HG03045 (cell line): ENCODE measurements at regions not wholly inside any gene's neighbourhood (a gene's known extent, or its start where the extent isn't known, plus 50 kb on each side); places are given as distances from the start of the nearest gene placed in this dataset.

Experiments
- ATAC-seq: cut with Tn5 transposase; IDR thresholded peaks from one replicate; pipeline ENCODE4 v1.9.1; 2021; ENCODE audit warnings: mild to moderate bottlenecking, moderate library complexity; ENCODE audit not compliant: unreplicated experiment

DNA sequence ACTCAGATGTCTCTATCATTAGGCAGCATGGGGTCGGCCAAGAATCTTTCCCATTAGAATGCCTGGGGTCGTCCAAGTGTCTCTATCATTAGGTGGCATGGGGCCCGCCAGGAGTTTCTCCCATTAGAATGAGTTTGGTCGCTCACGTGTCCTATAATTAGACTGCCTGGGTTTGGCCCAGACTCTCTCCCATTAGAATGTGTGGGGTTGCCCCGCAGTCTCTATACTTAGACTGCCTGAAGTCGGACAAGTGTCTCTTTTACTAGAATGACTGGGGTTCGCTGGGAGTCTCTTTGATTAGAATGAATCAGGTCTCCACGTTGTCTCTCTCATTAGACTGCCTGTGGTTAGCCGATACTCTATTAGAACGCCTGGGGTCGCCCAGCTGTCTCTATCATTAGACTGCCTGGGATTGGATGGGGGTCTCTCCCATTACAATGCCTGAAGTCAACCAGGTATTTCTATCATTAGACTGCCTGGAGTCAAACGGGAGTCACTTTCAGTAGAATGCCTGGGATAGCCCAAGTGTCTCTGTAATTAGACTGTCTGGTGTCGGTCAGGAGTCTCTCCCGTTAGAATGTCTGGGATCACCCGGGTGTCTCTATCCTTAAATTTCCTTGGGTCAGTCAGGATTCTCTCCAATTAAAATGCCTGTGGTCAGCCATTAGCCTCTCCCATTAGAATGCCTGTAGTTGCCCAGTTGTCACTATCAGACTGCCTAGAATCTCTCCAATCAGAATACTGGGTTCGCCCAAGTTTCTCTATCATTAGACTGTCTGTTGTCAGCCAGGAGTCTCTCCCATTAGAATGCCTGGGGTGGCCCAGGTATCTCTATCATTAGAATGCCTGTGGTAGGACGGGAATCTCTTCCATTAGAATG, 1454.1 kb downstream of the UQCRFS1 start:
- no peak for ATAC-seq

DNA sequence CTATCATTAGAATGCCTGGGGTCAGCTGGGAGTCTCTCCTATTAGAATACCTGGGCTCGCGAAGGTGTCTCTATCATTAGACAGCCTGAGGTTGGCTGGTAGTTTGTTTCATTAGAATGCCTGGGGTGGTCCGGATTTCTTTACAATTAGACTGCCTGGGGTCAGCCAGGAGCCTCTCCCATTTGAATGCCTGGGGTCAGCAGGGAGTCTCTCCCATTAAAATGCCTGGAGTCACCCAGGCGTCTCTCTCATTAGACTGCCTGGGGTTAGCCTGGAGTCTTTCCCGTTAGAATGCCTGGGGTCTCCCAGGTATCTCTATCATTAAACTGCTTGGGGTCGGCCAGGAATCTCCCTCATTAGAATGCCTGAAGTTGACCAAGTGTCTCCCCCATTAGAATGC, 1458.3 kb downstream of the UQCRFS1 start:
- no peak for ATAC-seq

DNA sequence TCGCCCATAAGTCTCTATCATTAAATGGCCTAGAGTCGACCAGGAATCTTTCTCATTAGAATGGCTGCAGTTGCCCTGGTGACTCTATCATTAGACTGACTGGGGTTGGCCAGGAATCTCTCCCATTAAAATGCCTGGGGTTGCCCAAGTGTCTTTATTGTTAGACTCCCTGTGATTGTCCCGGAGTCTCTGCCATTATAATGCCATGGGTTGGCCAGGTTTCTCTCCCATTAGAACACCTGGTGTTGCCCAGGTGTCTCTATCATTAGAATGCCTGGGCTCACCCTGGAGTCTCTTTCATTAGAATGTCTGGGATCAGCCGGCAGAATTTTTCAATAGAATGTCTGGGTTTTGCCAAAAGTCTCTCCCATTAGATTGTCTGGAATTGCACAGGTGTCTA, 1459.3 kb downstream of the UQCRFS1 start:
- ATAC-seq, result no peak

DNA sequence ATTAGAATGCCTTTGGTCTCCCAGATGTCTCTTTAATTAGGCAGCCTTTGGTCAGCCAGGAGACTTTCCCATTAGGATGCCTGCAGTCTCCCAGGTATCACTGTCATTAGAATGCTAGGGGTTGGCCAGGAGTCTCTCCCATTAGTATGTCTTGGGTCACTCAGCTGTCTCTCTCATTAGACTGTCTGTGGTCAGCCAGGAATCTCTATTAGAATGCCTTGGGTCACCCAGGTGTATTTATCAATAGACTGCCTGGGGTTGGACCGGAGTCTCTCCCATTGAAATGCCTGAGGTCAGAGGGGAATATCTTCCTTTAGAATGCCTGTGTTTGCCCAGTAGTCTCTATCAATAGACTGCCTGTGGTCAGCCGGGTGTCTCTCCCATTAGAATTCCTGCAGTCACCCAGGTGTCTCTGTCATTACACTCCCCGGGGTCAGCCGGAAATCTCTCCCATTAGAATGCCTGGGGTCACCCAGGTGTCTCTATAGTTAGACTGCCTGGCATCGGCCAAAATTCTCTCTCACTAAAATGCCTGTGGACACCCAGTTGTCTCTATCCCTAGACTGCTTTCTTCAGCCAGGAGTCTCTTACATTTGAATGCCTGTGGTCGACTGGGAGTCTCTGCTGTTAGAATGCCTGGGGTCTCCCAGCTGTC, 1460.3 kb downstream of the UQCRFS1 start:
- no peak for ATAC-seq

DNA sequence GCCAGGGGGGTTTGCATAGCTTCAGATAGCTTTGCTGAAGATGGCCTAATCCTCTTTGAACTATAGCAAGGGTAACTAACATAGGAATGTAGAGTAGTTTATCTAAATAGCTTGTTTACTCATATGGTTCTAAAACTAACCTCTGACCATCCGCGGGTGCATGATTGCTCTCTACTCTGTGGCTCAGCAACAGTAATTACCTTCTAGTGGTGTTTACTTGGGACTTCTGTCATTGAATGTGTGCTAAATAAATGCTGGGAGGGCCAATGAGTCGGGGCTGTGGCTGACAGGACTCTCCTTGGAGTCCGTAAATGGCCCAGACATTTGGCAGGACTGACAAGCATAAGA, 1461.9 kb downstream of the UQCRFS1 start:
- ATAC-seq, result no peak

DNA sequence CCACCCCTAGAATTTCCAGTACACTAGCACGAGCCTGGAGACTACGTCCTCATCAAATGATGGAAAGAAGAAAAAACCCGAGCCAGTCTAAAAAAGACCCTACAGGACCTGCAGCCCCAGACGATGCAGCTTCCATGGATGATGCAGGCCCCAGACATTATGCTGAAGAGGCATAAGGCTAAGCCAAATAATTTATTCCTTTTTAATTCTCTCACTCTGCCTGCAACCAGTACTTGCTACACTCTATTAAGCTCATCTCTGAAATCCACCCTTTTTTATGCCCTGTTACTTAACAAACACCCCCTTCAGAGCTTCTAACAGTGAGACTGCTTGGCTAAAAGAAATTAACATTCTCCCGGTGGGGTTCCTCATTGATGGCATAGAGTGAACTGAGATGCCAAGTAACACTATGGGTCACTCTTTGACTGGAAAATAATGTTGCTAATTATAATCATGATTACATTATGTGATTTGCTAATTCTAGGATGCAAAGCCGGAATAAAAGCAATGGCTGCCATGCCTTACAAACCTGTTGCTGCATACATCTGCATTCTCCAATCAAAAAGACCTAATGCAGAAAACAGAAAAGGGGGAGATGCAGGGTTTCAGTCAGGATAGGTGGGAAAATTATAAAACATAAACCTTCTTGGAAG, 1462.4 kb downstream of the UQCRFS1 start:
- no peak for ATAC-seq

DNA sequence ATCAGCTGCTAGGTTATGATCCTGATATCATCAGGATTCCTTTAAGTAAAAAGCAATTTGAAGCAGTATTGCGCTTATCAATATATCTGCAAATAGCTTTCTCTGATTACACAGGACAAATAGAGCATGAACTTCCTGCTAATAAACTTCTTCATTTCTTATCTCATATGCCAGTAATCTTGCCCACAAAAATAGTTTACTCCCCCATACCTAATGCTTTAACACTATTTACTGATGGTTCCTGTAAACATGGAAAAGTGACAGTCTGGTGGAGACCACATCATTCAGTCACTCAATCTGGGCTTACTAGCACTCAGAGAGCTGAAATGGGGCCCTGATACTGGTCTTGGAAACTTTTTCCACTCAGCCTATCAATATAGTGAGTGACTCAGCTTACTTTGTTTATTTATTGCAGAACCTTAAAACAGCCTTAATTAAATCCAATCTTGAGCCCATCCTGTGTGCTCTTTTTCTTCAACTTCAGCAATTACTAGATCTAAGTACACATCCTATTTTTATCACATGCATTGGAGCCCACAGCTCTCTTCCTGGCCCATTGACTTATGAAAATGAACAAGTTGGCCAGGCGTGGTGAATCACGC, 1464.3 kb downstream of the UQCRFS1 start:
- ATAC-seq, result no peak

DNA sequence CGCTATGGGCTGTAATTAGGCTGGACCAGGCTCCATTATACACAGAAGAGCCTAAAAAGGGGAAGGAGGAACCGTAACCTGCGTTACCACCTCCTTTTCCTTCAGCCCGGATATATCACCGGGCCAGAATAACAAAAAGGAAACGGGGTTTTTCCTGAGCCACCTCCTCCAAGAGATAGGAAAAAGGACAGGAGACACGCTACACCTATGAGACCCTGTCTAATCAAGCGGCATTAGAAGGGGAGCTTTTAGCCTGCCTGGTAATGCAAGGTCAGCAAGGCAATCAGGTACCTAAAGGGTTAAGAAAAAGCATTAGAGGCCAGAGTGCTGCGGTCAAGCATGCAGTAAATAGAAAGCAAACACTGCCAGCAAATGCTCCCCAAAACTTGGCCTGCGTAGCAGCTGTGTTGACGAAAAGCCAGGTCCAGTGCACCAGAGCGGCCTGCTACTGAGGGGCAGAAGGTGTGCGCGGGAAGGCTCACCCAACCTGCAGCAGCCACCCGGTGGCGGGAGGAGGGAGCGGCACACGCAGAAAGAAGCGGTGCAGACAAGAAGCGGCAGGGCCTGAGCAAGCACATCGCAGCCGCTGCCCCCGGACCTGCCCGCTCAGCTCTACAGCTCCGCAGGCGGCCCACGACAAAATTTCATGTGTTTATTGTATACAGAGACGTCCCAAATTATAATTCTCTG, 1466.1 kb downstream of the UQCRFS1 start:
- ATAC-seq, result no peak

DNA sequence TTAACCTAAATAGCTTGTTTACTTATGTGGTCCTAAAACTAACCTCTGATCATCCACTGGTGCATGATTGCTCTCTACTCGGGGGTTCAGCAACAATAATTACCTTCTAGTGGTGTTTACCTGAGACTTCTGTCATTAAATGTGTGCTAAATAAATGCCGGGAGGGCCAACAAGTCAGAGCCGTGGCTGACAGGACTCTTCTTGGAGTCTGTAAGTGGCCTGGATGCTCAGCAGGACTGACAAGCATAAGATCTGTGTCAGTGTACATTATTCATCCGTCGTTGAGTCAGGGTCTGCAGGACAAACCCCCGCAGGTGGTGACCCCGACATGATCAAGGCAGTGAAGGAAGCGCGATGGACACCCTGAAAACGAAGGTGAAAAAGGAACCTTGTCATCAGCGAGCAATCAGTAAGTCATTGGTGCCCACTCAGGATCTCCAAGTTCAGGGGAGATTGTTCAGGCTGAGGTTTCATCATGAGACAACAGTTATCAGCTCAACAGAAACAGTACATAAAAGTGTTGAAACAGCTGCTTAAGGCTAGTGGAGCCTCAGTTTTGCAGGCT, 1466.9 kb downstream of the UQCRFS1 start:
- ATAC-seq, result no peak

DNA sequence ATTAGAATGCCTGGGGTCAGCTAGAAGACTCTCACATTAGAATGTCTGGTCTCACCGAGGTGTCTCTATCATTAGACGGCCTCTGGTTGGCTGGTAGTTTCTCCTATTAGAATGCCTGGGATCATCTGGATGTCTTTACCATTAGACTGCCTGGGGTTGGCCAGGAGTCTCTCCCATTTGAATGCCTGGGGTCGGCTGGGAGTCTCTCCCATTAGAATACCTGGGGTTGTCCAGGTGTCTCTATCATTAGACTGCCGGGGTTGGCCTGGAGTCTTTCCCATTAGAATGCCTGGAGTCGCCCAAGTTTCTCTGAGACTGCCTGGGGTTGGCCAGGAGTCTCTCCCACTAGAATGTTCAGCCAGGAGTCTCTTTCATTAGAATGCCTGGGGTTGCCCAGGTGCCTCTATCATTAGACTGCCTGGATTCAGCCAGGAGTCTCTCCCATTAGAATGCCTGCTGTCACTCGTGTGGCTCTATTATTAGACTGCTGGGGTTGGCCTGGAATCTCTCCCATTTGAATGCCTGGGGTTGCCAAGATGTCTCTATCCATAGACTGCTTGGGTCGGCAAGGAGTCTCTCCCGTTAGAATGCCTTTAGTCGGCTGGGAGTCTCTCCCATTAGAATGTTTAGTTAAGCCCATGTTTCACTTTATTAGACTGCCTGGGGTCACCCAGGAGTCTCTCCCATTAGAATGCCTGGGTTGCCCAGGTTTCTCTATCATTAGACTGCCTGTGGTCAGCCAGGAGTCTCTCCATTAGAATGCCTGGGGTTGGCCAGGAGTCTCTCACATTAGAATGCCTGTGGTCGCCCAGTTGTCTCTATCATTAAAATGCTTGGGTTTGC, 1467.8 kb downstream of the UQCRFS1 start:
- no peak for ATAC-seq

DNA sequence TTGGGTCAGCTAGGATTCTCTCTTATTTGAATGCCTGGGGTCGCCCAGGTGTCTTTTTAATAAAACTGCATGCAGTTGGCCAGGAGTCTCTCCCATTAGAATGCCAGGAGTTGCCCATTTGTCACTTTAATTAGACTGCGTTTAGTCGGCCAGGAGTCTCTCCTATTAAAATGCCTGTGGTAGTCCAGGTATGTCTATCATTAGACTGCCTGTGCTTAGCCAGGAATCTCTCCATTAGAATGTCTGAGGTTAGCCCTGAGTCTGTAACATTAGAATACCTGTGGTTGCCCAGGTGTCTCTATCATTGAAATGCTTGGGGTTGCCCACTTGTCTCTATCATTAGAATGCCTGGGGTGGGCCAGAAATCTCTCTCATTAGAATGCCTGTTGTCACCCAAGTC, 1470.9 kb downstream of the UQCRFS1 start:
- no peak for ATAC-seq

DNA sequence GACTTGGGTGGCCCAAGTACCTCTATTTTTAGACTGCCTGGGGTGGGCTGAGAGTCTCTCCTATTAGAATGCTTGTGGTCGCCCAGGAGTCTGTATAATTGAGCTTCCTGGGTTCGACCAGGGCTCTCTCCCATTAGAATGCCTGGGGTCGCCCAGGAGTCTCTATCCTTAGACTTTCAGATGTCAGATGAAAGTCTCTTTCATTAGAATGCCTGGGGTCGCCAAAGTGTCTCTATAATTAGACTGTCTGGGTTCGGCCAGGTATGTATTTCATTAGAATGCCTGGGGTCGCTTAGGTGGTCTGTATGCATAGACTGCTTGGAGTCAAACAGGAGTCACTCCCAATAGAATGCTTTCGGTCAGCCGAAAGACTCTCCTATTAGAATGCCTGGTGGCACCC, 1471.7 kb downstream of the UQCRFS1 start:
- ATAC-seq, result no peak

DNA sequence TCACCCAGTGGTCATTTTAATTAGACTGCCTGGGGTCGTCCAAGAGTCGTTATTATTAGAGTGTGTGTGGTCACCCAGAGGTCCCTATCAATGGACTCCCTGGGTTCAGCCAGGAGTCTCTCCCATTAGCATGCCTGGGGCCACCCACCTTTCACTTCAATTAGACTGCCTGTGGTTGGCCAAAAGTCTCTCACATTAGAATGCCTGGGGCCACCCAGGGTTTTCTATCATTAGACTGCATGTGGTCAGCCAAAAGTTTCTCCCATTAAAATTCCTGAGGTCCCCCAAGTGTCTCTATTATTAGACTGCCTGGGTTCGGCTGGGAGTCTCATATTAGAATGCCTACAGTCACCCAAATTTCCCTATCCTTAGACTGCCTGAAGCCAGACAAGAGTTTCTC, 1472.6 kb downstream of the UQCRFS1 start:
- ATAC-seq, result no peak

DNA sequence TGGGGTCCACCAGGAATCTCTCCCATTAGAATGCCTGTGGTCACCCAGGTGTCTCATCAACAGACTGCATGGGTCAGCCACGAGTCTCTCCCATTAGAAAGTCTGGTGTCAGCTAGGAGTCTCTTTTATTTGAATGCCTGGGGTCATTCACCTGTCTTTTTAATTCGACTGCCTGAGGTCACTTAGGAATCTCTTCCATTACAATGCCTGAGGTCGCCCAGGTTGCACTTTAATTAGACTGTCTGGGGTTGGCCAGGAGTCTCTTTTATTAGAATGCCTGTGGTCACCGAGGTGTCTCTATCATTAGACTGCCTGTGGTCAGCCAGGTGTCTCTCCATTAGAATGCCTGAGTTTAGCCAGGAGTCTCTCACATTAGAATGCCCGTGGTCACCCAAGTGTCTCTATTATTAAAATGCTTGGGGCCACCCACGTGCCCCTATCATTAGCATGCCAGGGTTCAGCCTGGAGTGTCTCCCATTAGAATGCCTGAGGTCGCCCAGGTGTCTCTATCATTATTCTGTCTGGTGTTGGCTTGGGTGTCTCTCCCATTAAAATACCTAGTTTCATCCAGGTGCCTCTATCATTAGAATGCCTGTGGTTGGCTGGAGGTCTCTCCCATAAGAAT, 1474.3 kb downstream of the UQCRFS1 start:
- no peak for ATAC-seq

DNA sequence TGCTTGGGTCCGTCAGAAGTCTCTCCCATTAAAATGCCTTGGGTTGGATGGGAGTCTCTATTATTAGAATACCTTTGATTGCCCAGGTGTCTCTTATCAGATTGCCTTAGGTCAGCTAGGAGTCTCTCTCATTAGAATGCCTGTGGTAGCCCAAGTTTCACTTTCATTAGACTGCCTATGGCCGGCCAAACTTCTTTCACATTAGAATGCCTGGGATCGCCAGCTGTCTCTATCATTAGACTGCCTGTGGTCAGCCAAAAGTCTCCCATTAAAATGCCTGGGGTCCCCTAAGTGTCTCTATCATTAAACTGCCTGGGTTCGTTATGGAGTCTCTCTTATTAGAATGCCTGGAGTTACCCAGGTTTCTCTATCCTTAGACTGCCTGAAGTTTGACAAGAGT, 1476.7 kb downstream of the UQCRFS1 start:
- ATAC-seq, result no peak

DNA sequence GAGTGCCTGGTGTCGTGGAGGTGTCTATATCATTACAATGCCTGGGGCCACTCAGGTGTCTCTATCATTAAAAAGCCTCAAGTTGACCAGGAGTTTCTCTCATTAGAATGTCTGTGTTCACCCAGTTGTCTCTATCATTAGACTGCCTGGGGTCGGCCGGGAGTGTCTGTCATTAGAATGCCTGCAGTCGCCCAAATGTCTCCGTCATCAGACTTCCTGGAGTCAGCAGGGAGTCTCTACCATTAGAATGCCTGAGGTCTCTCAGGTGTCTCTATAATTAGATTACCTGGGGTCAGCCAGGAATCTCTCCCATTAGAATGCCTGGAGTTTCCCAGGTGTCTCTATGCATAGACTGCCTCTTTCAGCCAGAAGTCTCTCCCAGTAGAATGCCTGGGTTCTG, 1477.6 kb downstream of the UQCRFS1 start:
- no peak for ATAC-seq

DNA sequence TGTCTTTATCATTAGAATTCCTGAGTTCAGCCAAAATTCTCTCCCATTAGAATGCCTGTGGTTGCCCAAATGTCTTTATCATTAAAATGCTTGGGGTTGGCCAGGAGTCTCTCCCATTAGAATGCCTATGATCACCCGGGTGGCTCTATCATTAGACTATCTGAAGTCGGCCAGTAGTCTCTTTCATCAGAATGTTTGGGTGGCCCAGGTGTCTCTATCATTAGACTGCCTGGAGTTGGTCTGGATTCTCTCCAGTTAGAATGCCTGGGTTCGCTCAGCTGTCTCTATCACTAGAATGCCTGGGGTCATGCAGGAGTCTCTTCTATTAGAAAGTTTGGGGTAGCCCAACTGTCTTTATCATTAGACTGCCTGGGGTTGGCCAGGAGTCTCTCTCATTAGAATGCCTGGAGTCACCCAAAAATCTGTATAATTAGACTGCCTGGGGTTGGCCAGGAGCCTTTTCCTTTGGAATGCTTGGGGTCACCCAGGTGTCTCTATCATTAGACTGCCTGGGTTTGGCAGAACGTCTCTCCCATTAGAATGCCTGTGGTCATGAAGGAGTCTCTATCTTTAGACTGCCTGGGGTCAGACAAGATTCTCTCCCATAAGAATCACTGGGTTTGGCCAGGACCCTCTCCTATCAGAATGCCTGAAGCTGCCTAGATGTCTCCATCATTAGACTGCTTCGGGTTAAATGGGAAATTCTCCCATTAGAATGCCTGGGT, 1478.3 kb downstream of the UQCRFS1 start:
- no peak for ATAC-seq

DNA sequence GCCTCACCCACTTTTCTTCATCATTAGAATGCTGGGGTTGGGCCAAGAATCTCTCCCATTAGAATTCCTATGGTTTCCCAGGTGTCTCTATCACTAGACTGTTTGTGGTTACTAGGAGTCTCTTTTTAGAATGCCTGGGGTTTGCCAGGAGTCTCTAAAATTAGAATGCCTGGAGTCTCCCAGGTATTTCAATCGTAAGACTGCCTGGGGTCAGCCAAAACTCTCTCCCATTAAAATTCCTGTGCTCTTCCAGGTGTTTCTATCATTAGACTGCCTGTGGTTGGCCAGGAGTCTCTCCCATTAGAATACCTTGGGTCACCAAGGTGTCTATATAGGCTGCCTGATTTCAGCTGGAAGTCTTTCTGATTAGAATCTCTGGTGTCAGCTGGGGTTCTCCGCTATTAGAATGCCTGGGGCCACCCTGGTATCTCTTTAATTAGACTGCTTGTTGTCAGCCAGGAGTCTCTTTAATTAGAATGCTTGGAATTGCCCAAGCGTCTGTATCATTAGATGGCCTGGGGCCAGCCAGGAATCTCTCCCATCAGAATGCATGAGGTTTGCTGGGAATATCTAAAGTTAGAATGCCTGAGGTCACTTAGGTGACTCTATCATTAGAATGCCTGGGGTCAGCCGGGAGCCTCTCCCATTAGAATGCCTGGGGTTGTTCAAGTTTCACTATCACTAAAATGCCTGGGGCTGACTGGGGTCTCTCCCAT, 1479.2 kb downstream of the UQCRFS1 start:
- no peak for ATAC-seq
